Activated naive CD8-positive, alpha-beta T cell treated with anti-CD3 and anti-CD28 coated beads, Interleukin-2, amount 50 U/mL, for 16 hours (primary cell): ENCODE measurements at regions not wholly inside any gene's neighbourhood (a gene's known extent, or its start where the extent isn't known, plus 50 kb on each side); places are given as distances from the start of the nearest gene placed in this dataset.

ENCODE experiments used
- DNase-seq: peaks from one replicate; pipeline ENCODE4 v3.0.0-alpha.2; 2020; ENCODE audit warnings: low read depth, low spot score

DNA sequence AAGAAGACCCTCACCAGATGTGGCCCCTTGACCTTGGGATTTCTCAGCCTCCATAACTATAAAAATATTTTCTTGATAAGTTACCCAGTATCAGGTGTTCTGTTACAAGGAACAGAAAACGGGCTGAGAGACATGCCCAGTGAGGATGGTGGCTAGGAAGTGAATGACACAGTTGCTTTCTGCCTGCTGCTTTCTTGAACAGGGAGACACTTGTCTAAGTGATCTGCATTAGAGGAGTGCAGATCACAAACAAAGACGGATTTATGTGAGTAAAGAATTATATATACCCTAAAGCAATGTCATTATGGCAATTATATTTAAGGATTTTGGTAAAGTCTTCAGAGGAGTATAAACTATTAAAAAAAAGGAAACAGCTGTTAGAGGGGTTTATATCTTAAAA is 169.2 kb upstream of the AHR start:
- DNase-seq: no peak

DNA sequence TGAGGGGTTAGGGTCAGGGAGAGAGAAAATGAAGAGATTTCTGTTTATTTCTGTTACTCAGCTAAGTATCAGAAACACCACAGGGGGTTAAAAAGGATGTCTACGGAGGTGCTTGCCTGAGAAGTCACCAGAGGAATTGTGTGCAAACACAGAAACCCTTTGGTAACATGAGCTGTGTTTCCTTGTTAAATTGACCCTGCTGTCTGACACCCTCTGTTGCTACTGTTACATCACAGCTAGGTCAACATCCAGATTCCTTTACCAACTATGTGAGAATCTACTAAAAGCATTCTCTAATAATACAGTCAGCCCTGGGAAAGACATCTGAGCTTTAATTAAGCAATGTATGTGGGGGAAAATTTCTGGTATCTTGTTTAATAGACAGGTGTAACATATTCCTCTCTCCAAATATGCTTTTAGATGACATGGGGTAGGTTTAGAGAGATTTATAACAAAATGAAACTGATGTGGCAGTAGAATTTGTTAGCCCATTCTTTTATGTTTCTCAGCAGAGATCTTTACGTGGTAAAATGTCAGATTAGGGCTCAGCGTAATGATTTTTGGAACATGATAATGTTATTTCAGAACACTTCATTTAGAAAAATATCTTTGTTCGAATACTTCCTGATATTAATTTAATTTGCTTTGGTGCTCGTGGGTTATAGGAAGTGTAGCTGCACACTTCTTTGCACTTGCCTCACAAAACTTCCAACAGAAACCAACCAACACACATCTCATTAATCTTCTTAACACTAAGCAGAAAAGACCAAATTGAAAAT is 168.0 kb upstream of the AHR start:
- DNase-seq: no peak

DNA sequence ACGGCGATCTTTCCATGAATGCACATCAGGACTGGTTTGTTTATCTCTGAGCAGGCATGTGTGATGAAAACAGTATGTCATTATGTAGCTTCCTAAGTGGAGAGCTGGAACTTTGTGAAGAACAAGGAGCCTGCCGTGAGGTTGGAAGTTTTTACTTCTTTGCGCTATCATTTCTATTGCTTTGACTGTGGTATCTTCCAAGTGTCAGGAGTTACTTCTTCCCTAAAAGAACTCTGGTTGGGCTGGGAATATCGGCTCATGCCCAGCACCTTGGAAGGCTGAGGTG is 167.4 kb upstream of the AHR start:
- no peak for DNase-seq

DNA sequence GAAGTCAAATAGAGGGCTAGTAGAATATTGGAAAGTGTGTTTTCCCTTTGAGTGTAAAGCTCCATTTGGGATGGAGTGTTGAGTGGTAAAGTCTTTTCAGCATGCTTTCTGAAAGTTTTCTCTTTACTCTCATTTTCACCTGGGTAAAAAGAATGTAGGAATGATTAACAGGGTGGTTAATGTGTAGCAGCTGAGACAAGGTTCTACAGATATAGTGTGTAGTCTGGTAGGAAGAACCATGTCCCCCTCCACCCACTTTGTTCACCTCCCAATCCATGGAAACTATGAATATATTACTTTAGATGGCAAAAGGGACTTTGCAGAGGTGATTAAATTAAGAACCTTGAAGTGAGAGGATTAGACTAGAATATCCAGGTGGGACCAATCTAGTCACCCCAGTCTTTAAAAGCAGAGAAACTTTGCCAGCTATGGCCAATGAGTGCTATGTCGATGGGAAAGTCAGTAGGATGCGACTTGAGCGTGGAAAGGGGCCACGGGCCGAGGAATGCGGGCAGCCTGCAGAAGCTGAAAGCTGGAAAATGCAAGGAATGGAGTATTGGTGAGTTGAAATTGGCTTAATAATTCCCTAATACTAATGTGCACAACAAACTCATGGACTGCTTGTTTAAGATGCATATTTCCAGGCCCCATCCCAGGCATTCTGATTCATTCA is 166.3 kb upstream of the AHR start:
- no peak for DNase-seq

DNA sequence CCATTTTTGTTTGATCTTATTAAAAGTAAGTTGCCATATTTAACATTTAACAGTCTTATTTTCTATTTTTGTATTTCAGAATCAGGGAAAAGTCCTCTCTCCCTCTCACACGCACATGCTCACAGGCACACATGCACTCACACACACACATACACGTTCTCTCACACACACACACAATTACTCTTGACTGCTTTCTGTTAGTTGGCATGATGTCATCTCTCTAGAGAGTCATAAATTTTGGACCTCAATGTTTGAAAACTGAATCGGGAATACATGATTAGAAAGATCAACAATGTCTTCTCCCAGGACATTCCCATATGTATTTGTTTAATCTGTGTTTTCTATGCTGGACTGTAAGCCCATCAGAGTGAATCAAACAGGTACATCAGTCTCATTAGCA is 165.7 kb upstream of the AHR start:
- no peak for DNase-seq

DNA sequence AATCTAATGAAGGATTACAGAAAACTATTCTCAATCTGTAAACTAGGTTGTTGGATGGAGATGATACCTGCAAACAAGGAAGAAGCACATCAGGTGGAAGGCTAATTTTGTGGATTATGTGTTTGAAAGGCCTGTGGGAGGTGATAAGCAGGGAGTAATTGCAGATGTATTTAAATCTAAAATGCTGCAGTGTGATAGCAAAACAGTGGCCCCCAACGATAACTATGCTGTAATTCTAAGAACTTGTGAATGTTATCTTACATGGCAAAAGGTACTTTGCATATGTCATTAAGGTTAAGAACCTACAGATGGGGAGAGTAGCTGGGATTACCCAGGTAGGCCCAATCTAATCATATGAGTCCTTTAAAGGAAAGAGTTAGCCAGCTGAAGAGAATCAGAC is 164.5 kb upstream of the AHR start:
- no peak for DNase-seq

DNA sequence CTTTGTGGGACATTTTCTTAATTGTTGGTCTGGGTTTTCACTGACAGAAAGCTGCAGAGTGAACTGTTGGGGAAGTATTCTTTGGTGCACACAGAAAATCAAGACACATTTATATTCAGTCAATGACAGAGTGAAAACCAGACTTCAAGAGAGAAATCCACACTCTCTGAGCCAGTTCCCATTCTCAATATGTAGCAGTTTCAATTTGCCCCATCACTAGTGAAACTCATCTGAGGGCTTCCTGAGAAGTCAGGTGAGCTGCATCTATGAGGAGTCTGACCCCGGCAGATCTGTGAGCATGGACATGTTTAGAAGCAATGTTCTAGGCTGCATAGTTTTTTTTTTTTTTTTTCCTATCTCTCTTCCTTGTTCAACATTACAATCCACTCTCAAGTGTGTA is 163.7 kb upstream of the AHR start:
- DNase-seq: no peak

DNA sequence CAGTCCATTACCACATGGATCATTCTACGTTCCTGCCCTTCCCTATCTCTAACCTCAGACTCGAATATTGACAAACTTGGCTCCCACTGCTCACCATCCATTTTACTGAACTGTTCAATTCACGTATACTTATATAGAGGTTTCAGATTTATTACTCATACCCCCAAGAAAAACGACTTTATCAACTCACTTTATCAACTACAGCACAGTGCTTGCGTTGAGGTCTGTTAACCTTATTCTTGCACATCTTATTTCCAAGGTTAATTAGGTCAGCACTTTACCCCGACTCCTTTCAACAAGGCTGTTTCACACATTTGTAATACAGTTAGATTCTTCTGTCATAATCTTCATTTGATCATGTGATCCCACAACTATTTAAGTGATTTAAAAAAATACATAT is 162.3 kb upstream of the AHR start:
- no peak for DNase-seq

DNA sequence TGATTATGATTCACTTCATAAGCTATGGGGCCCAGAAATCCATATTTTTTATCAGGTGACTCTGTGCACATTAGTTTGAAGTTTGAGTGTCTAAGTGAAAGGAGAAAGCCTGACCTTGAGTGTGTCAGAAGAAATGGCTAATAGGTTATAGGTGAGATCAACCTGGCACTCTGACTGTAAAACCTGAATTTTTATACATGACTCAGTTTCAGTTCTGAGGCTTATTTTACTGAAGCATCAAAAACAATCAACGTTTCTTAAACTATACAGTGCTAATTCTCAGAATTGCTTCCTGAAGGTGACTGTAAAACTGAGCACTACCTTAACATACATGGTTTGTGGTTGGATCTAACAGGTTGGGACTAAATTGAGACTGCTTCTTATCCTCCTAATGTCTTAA is 159.4 kb upstream of the AHR start:
- DNase-seq: no peak

DNA sequence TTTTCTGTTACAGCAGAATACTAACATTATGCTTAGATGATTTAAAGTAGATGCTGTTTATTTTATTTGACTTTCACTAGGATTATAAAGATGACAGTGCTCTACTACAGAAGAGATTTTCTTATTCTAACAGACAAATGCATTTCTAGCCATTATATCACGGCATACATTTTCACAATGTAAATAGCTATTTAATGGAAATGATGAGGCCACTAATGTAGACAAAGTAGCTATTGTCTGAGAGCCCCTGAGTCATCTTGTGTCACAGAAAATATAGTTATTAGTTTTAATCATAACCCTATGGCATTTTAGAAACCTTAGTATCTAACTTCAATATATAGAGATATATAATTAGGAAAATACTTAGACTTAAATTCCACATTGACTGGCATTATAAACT is 158.0 kb upstream of the AHR start:
- no peak for DNase-seq

DNA sequence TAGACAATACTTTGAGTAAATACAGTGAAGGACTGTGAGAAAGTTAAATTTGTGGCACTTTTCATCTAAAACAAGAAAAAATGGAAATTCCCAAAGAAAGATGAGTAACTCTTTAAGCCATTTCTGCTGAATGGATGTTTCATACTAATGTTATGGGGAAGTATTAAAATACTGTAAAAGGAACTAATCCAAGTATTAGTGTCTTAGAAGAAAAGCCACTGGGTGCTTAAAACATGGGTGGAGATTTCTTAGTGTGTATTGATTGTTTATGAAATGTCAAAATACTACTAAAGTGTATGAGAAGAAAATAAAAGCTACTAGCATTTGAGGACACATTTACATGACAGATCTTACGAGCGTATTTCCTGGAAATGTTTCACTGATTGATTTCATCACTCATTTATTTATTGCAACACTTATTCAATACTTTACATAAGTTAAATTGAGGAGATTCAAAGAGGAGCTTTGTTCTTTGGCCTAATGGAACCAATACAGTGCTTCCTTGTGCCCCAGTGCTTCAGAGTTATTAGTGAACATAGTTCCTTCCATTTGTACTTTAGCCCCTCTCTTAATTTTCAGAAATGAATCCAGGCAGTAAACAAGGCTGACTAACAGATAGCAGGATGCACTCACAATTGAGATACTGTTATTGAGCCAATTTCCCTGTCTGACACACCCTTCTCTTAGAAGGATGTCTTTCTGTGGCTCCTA is 155.5 kb upstream of the AHR start:
- no peak for DNase-seq

DNA sequence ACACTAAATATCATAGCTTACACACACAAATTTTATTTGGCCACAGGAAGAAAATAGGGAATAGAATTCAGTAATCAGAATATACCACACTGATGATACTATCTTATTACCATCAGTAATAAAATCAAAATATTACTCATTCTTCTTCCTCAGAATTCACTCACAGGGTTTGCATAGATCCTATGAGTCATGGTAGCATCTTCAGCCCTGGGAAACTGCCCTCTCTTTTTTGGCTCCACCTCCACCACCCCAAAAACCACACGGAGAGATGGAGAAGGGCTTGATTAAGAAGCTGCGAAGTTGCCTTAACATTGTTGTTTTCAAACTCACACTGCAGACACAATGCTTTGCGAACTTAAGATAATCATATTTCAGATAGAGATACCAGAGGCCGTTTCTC is 154.1 kb upstream of the AHR start:
- DNase-seq: peak; percentile 19

DNA sequence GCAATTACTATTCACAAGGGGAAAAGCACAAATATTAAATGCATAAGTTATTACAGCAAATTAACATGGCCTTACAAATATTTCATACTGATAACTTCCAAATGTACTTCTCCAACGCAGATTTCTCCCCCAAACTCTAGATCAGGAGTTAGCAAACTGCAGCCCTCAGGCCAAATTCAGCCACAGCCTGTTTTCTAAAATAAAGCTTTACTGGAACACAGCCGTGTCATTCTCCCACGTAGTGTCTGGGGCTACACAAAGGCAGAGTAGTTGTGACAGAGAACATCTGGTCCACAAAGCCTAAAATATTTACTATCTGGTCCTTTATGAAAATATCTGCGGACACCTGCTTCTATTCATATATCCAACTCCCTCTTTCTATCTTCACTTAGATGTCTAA is 151.8 kb upstream of the AHR start:
- no peak for DNase-seq

DNA sequence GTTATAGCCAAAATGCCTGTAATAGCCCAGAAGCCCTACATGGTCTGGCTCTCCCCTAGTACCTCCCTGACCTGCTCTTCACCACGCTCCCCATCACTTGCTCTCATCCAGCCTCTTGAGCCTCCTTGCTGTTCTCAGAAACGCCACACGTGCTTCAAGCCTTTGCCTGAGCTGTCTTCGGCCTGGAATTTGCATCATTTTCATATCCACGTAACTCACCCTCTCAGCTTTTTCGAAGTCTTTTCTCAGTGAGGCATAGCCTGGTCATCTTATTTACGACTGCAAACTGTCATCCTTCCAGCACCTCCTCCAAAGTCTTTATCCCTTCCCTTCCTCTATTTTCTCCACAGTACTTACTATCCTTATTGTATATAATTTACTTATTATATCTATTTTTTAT is 151.0 kb upstream of the AHR start:
- DNase-seq: no peak

DNA sequence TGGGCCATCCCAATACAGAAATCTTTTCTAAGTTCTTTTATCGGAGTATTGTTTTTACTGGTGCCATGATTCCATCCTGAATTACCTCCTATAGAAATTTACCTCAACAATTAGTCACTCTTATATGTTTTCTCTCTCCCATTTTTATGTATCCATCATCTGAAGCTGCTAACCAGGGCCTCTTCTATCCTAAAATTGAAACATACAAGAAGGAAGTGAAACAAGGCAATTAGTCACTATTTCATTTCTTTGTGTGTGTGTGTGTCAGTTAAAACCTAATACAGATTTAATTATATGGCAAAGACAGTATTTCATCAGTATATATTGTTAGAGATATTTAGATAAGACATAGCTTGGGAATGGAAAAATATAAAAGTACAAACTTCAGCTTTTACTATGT is 148.4 kb upstream of the AHR start:
- no peak for DNase-seq

DNA sequence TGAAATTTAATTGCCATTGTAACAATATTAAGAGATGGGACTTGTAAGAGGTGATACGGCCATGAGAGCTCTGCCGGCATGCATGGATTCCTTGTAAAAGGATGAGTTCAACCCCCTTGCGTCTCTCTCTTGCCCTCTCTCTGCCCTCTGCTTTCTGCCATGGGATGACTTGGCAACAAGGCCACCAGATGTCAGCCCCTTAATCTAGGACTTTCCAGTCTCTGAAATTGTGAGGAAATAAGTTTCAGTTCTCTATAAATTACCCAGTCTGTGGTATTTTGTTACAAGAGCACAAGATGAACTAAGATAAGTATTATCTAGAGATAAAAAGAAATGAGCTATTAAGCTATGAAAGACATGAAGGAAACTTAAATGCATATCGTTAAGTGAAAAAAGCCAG is 145.7 kb upstream of the AHR start:
- no peak for DNase-seq

DNA sequence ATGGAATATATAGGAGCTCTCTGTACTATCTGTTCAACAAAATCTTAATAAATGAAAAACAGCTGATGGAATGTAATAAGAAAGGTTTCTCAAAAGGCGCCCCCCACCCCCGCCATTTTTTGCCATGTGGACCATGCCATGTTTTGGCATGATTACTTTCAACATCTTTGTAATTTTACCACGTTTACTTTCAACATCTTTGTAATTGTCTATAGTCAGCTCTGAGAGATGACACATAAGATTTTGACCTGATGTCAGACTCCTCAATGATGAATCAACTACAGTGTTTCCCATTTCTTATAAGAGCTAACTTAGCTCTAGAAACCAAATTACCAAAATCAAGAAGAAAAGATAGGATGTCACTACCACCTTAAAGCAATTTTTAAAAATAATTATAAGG is 144.9 kb upstream of the AHR start:
- peak; percentile 6 for DNase-seq

DNA sequence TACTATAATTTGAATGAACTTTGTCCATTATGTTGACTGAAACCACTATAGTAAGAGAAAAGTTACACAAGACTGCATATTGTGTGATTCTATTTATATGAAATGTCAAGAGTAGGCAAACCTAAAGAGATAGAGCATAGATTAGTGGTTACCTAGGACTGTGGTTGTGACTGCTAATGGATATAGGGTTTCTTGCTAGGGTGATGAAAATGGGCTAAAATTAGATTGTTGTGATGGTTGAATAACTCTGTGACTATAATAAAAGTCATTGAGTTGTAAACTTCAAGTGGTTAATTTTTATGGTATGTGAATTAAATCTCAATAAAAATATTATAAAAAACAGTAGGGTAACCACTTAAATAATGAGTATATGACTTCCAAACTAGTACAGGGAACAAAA is 142.9 kb upstream of the AHR start:
- DNase-seq: no peak

DNA sequence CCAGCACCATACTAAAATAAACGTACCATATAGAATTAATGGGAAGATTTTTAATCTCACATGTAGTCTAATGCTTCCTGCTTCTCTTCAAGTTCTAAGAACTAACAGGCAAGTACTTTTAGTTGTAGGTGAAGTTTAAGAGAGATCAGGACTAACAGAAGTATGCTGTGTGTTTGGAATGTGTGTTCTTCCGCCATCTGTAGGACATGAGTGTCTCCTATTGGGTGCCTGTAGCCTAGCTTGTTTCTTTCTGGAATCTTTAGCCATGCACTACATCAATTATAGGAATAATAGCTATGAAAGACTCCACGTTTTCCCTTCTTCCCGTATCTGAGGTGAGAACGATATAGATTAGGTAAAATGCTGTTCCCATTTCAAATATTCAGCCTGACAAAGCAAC is 140.2 kb upstream of the AHR start:
- DNase-seq: no peak

DNA sequence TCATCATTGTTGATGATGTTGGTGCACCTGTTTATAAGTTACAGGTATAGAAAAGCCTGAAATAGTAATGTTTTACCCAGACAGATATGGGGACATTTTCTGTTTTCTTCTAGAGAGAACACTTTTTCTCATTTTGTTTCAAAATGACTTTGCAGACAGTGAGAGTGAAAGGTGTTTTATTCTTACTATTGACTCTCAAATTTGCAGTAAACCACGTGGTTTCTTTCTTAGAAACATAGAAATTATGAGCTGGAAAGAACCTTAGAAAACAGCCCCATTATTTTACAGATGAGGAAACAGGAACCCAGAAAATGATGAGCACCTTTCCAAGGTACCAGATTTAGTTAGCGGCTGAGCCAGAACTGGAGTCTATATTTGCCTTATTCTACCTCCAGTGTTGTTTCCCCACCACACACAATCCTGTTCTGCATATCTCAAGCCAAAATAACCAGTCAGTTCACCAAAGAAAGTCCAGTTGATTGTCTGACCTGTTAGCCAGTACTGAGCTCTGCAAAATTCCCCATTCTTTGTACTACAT is 138.9 kb upstream of the AHR start:
- DNase-seq: no peak

DNA sequence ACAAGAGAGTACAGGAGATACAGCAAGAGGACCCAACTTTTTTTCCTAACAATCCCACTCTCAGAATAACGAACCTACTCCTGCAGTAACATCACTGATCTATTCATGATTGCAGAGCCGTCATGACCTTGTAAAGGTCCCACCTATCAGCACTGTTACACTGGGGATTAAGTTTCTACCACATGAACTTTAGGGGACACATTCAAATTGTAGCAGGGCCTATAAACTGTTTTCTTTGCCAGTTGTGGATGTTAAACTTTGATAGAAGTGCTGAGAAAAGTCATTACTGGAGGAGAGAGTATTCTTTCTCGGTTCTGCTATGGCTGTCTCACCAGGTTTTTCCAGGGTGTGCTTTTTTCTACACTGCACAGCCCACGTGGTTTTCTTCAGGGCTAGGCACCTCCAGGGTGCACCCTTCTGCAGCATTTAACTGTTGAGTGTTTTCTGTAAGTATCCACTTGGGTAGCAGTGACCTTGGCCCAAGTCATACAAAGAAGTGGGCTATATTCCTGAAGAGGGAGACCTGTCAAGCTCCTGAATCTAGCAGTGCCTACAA is 131.6 kb upstream of the AHR start:
- no peak for DNase-seq

DNA sequence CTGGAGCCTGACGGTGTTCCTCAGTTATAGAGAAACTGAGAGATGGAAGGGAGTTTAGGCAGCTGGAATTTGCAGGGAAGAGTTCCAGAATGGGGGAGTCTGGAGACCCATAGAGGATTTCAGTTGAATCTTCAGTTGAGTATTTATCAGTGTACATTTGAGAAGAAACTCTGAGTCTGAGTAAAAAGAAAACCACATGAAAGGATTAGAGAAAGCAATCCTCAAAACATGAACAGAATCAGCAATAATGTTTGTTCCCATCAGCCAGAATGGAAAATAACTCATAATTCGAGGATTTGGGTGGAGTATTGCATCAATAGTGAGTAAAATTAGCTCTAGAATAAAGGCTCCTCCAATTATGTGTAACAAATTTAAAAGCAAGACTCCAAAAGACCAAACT is 130.0 kb upstream of the AHR start:
- no peak for DNase-seq

DNA sequence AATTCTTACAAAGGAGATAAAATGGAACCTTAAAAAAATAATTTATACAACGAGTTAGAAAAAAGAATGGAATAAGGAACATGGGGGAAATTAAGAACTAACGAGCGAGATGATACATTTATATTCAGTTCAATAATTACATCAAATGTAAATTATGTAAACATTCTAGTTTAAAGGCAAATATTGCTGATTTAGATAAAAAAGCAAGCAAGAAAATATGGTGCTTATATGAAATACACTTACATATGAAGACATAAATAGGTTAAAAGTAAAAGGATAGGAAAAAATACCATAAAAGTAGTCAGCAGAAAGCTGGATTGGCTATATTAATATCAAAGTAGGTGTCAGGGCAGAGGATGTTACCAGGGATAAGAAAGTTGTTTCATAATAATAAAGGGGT is 127.0 kb upstream of the AHR start:
- no peak for DNase-seq
